ENCODE measurements at regions not wholly inside any gene's neighbourhood (a gene's known extent, or its start where the extent isn't known, plus 50 kb on each side); places are given as distances from the start of the nearest gene placed in this dataset.

- TF ChIP-seq EZH2 (IDR thresholded peaks at IDR 0.05; ENCODE audit: low read length, missing control alignments) (no peak), CTCF (conservative IDR thresholded peaks at IDR 0.05 in 1 of 2, IDR thresholded peaks at IDR 0.05 in 1 of 2; ENCODE audit: low read depth in 1 of 2, low read length in 2 of 2) (no peak)
These were observed 553.7 kb downstream of the MCTP2 start for GRCh38 chr15:94785091-94785490.

Data from fibroblast of lung (primary cell).